Gastroesophageal sphincter (tissue), 3 donors: ENCODE measurements at regions not wholly inside any gene's neighbourhood (a gene's known extent, or its start where the extent isn't known, plus 50 kb on each side); places are given as distances from the start of the nearest gene placed in this dataset.
"Not testable (repeated sequence)": the region's sequence is repeated elsewhere in the genome, so short reads cannot be mapped to it uniquely, and the experiment has no call there.

ENCODE experiments used
- EP300 ChIP-seq: sonication (generic); formaldehyde crosslinking; IDR thresholded peaks from one replicate; pipeline ENCODE4 v1.6.1; 2017; ENCODE audit warnings: antibody characterized with exemption, mild to moderate bottlenecking
- POLR2A ChIP-seq, 2 donors: fragments of 450-650 bp; IDR thresholded peaks; one replicate each; pipeline ENCODE4 v1.6.1; 2017; ENCODE audit warnings: antibody characterized with exemption in 2 of 2, mild to moderate bottlenecking in 2 of 2, moderate library complexity in 1 of 2
- POLR2AphosphoS5 ChIP-seq: sonication (generic); formaldehyde crosslinking; IDR thresholded peaks from one replicate; pipeline ENCODE4 v1.6.1; 2017; ENCODE audit warnings: antibody characterized with exemption
- TF ChIP-seq, protein P1 (sequence below), 4 experiments: fragments of 200-600 bp in 2 of 4; fragments of 450-650 bp in 2 of 4; sonication (generic) in 1 of 4; IDR thresholded peaks; one replicate each; pipeline ENCODE4 v1.5.1; 2017 to 2019; ENCODE audit warnings: antibody characterized with exemption in 4 of 4, mild to moderate bottlenecking in 2 of 4, moderate library complexity in 2 of 4

DNA sequence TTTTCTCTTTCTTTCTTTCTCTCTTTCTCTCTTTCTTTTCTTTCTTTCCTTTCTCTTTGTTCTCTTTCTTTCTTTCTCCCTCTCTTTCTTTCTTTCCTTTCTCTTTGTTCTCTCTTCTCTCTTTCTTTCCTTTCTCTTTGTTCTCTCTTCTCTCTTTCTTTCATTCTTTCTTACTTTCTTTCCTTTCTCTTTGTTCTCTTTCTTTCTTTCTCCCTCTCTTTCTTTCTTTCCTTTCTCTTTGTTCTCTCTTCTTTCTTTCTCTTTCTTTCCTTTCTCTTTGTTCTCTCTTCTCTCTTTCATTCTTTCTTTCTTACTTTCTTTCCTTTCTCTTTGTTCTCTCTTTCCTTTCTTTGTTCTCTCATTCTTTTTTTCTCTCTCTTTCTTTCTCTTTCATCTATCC is 617.4 kb downstream of the CDH8 start:
- TF ChIP-seq, protein P1, sequence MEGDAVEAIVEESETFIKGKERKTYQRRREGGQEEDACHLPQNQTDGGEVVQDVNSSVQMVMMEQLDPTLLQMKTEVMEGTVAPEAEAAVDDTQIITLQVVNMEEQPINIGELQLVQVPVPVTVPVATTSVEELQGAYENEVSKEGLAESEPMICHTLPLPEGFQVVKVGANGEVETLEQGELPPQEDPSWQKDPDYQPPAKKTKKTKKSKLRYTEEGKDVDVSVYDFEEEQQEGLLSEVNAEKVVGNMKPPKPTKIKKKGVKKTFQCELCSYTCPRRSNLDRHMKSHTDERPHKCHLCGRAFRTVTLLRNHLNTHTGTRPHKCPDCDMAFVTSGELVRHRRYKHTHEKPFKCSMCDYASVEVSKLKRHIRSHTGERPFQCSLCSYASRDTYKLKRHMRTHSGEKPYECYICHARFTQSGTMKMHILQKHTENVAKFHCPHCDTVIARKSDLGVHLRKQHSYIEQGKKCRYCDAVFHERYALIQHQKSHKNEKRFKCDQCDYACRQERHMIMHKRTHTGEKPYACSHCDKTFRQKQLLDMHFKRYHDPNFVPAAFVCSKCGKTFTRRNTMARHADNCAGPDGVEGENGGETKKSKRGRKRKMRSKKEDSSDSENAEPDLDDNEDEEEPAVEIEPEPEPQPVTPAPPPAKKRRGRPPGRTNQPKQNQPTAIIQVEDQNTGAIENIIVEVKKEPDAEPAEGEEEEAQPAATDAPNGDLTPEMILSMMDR (IDR thresholded peaks at IDR 0.05): not testable (repeated sequence)
- TF ChIP-seq POLR2A (IDR thresholded peaks at IDR 0.05); EP300; POLR2AphosphoS5: not testable (repeated sequence)
